Heart left ventricle (tissue), 13 donors: ENCODE measurements at regions not wholly inside any gene's neighbourhood (a gene's known extent, or its start where the extent isn't known, plus 50 kb on each side); places are given as distances from the start of the nearest gene placed in this dataset.

Experiments
- CTCF ChIP-seq, 12 donors: fragments of 200-600 bp; sonication (generic) in 4 of 12; IDR thresholded peaks; one replicate each; pipeline versions ENCODE4 v1.5.0 to v1.8.0; 2018 to 2022; ENCODE audit warnings: antibody characterized with exemption in 12 of 12, mild to moderate bottlenecking in 5 of 12
- POLR2A ChIP-seq, 2 donors: fragments of 450-650 bp; IDR thresholded peaks; one replicate each; pipeline ENCODE4 v1.6.1; 2017; ENCODE audit warnings: antibody characterized with exemption in 2 of 2, mild to moderate bottlenecking in 2 of 2, moderate library complexity in 2 of 2
- donor health status: ischemic (EF 13 %, LVEDD 7.1; RV severe dilation, severe dysfunction).
- donor health status: DM: no; HTN: yes; CAD: no.
- donor health status: DM: no; HTN: no; CAD: no.
- donor health status: ischemic (EF 25% LVEDD 6.9; RV normal size, moderate dysfunction).
- donor health status: ischemic (EF 25% LVEDD 5.7; RV mildly dilated, moderate dysfunction).
- donor health status: ischemic (EF 35%, LVEDD 5.7; RV mildly dilated, moderate dysfunction).
- donor health status: nonischemic (EF 11% LVEDD 7.7; RV severe dilation, severe dysfunction).
- donor health status: DM: yes; HTN: yes; CAD: no.
- donor health status: PGD.
- donor health status: ischemic (EF 29% LVEDD 5.4; RV normal size, mild dysfunction).
- donor health status: nonischemic (EF 23%, LVEDD 6.1; RV moderate dilation, normal function).

DNA sequence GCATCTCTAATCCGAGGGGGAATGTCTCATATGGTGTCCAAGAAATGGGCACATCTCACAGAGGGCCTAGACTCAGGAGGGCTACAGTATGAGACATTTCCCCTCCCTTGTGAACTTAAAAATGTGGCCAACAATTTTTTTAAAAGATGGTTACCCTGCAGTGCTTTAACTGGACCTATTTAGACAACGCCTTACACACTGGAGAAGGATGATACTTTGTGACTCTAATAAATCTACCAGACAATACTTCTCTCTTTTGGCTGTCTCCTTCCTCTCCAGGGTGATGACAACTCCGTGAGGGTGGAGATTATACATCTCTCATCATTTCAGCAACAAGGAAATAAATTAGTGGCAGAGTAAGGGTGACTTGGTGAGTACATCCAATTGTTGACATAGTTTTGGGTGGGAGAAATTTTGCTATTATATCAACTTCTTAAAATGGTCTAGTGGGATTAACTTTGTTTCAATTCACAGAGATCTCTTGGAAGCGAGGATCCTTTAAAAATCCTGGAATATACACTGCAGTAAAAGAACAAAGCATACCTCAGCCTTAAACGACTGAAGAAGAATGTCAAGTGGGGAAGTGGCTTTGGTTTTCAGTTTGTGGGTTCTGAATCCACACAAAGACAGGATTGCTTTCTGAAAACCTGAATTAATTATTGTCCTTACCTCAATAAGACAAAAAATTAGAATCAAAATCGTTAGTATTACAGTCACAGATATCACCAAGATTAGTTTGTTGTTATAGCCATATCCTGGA, 89.8 kb downstream of the KPNA2 start:
- TF ChIP-seq POLR2A (IDR thresholded peaks at IDR 0.05): no peak
- TF ChIP-seq CTCF (IDR thresholded peaks at IDR 0.05): no peak
